ENCODE measurements at regions not wholly inside any gene's neighbourhood (a gene's known extent, or its start where the extent isn't known, plus 50 kb on each side); places are given as distances from the start of the nearest gene placed in this dataset.

DNA sequence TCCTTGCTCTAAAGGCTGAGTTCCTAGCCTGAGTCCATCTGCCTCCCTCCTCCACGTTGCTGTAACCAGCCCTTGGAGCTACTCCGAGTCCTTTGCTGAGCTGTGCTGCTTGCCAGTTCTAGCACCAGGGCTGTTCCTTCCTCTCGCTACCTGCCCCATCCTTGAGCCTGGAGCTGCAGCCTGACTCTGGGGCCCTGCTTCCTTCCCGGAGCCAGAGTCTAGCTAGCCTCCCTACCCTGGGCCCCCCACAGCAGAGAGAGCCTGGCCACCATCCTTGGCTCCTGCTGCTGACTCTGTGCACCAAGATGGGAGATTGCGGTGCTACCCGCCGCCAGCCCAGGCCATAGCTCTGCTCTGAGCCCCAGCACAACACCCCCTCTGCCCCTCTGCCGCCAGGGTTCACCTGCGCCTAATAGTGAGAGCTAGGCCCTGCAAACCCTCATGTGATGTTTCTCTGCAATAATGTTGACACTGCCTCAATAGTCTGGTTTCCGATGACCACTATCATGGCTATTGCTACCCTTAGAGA is 135.9 kb upstream of the ASB18 start:
- Histone ChIP-seq H3K9me3 (no peaks in the 10 kb centered on the region), H3K36me3 (no peaks in the 10 kb centered on the region), H3K27ac (no peak overlapping the region), H3K4me1 (no peaks in the 10 kb centered on the region), H3K4me3 (no peak overlapping the region), H3K27me3 (ENCODE audit: low read depth) (no peaks in the 10 kb centered on the region)
- DNase-seq (no peak), ATAC-seq (no peak)
- no peak for TF ChIP-seq CTCF (IDR thresholded peaks at IDR 0.05)
- intact Hi-C loops (cut with DNase I), result no loop called here

GRCh38 chr2:236400594-236401360 is 136.6 kb upstream of the ASB18 start:
- DNase-seq (no peak), ATAC-seq (no peak)
- Histone ChIP-seq H3K4me3 (no peak overlapping the region), H3K4me1 (no peaks in the 10 kb centered on the region), H3K9me3 (no peaks in the 10 kb centered on the region), H3K36me3 (no peaks in the 10 kb centered on the region), H3K27me3 (ENCODE audit: low read depth) (no peaks in the 10 kb centered on the region), H3K27ac (no peak overlapping the region)
- no peak for TF ChIP-seq CTCF (IDR thresholded peaks at IDR 0.05)
- intact Hi-C loops (cut with DNase I), result no loop called here

DNA sequence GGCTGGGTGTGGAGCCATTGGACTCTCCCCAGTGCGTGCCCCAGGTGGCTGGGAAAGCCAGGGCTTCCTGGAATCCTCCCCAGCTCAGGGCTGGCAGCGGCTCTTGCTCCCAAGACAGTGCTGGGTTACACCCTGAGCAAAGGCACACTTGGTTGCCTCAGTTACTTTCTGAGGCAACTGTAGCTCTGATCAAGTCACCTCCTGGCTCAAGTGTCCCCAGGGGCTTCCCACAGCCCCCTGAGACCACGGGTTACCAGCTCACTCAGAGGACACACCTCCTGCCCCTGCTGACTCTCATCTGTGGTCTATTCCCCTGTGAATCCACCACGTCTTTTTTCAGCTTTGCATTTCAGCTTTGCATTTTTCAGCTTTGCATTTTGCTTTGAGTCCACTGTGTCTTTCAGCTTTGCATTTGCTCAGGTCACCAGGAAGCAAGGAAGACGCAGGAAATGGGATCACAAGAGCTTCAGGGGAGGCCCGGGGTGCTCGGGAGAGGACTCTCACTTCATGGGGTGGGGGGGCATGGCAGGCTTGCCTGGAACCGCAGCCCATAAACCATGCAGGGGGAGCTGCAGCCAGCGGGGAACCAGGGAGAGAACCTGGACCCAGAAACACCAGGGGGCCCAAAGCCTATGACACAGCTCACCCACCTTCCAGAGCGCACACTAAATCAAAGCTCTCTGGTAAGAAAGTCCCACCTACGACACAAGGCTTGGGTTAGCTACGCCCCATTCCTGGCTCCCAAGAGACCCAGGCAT is 138.0 kb upstream of the ASB18 start:
- no peaks in the 10 kb centered on the region for H3K36me3 ChIP-seq
- H3K27ac ChIP-seq, result no peak overlapping the region
- H3K4me3 ChIP-seq, result no peak overlapping the region
- H3K9me3 ChIP-seq, result no peaks in the 10 kb centered on the region
- H3K27me3 ChIP-seq (ENCODE audit: low read depth), result no peaks in the 10 kb centered on the region
- intact Hi-C loops (cut with DNase I), result no loop called here
- no peak for ATAC-seq
- DNase-seq, result no peak
- no peak for TF ChIP-seq CTCF (IDR thresholded peaks at IDR 0.05)
- no peaks in the 10 kb centered on the region for H3K4me1 ChIP-seq

DNA sequence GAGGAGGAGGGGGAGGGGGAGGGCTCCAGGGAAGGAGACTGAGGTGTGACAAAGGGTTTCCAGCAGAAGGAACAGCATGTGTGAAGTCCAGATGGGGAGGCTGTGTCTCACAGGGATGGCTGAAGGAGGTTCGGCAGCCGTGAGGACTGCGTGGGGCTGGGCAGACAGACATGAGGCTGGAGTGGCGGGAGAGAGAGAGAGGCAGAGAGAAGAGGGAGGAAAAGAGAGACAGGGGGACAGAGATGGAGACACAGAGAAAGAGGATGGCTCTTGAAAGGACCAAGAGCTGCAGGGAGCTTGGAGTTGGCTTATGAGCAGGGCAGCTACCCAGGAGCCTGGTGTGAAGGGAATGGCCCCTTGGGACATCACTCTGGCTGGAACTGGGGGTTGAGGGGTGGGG is 138.9 kb upstream of the ASB18 start:
- intact Hi-C loops (cut with DNase I), result no loop called here
- Histone ChIP-seq H3K4me3 (no peak overlapping the region), H3K36me3 (no peaks in the 10 kb centered on the region), H3K9me3 (no peaks in the 10 kb centered on the region), H3K4me1 (no peaks in the 10 kb centered on the region), H3K27ac (no peak overlapping the region), H3K27me3 (ENCODE audit: low read depth) (no peaks in the 10 kb centered on the region)
- DNase-seq (no peak), ATAC-seq (no peak)
- TF ChIP-seq CTCF (IDR thresholded peaks at IDR 0.05), result no peak

DNA sequence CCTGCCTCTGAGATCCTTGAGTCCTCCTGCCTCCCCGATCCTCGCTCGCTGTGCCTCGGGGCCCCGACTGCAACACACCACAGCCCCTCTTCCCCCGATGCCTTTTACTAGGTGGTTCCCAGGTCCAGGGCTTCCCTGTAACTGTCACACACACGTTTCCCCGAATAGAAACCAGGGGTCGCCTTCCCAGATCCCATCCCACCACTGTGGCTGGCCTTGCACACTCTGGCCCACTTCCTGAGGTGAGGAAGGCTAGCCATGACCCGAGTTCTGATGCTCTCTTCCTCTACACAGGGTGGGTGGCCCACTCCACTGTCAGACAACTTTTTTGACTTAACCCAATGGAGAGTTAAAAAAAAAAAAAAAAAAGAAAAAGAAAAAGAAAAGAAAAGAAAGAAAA is 139.6 kb upstream of the ASB18 start:
- no peak for TF ChIP-seq CTCF (IDR thresholded peaks at IDR 0.05)
- intact Hi-C loops (cut with DNase I), result no loop called here
- no peaks in the 10 kb centered on the region for H3K9me3 ChIP-seq

More for the DNA sequence above, 139.6 kb upstream of the ASB18 start:
- H3K4me3 ChIP-seq, result no peak overlapping the region
- ATAC-seq, result no peak
- no peak overlapping the region for H3K27ac ChIP-seq
- H3K4me1 ChIP-seq, result no peaks in the 10 kb centered on the region
- H3K36me3 ChIP-seq, result no peaks in the 10 kb centered on the region
- no peaks in the 10 kb centered on the region for H3K27me3 ChIP-seq (ENCODE audit: low read depth)
- no peak for DNase-seq

All from lower lobe of right lung (tissue), 2 donors.